ENCODE measurements at regions not wholly inside any gene's neighbourhood (a gene's known extent, or its start where the extent isn't known, plus 50 kb on each side); places are given as distances from the start of the nearest gene placed in this dataset.

DNA sequence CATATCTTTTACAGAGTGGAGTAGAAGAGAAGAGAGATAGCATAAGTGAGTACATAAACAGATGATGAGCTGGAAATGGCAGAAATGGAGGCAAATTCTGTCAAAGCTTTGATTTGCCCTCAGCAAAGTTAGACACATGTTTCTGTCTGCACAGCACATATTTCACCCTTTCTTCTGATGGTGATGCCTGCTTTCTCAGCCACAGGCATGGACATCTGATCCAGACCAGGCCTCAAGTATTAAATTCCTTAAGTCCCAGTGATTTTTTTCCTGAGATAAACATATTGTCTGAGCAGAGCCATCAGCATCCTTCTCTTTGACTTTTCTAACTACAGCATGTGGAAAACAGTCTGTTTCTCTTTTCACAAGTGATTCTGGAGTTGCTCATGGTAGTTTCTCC is 409.8 kb downstream of the MAN2A1 start:
- no peak for TF ChIP-seq POLR2A (IDR thresholded peaks at IDR 0.05; ENCODE audit: low read depth, low read length)
- TF ChIP-seq, protein P1, sequence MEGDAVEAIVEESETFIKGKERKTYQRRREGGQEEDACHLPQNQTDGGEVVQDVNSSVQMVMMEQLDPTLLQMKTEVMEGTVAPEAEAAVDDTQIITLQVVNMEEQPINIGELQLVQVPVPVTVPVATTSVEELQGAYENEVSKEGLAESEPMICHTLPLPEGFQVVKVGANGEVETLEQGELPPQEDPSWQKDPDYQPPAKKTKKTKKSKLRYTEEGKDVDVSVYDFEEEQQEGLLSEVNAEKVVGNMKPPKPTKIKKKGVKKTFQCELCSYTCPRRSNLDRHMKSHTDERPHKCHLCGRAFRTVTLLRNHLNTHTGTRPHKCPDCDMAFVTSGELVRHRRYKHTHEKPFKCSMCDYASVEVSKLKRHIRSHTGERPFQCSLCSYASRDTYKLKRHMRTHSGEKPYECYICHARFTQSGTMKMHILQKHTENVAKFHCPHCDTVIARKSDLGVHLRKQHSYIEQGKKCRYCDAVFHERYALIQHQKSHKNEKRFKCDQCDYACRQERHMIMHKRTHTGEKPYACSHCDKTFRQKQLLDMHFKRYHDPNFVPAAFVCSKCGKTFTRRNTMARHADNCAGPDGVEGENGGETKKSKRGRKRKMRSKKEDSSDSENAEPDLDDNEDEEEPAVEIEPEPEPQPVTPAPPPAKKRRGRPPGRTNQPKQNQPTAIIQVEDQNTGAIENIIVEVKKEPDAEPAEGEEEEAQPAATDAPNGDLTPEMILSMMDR (IDR thresholded peaks at IDR 0.05; ENCODE audit: extremely low read depth in 1 of 2, insufficient read depth in 1 of 2, low read depth in 1 of 2, low read length in 2 of 2) = no peak
- TF ChIP-seq, protein P2, sequence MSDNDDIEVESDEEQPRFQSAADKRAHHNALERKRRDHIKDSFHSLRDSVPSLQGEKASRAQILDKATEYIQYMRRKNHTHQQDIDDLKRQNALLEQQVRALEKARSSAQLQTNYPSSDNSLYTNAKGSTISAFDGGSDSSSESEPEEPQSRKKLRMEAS (IDR thresholded peaks at IDR 0.05; ENCODE audit: insufficient read depth, insufficient read length) = no peak
- no peak for TF ChIP-seq EZH2 (IDR thresholded peaks at IDR 0.05; ENCODE audit: borderline replicate concordance, low read depth, low read length, severe bottlenecking)
- no peak for TF ChIP-seq MYC (IDR thresholded peaks at IDR 0.05; ENCODE audit: low read depth, low read length)
- TF ChIP-seq POLR2AphosphoS5 (IDR thresholded peaks at IDR 0.05; ENCODE audit: insufficient read depth, low read depth, low read length) = no peak
- no peak for TF ChIP-seq JUN (IDR thresholded peaks at IDR 0.05; ENCODE audit: borderline replicate concordance, insufficient read depth, insufficient read length, low read depth)
- TF ChIP-seq GATA2 (IDR thresholded peaks at IDR 0.05; ENCODE audit: insufficient read depth, insufficient read length, low read depth, low read length) = no peak
- TF ChIP-seq FOS (IDR thresholded peaks at IDR 0.05; ENCODE audit: borderline replicate concordance, insufficient read depth, low read length) = no peak

Data from endothelial cell of umbilical vein (primary cell).